ENCODE measurements at regions not wholly inside any gene's neighbourhood (a gene's known extent, or its start where the extent isn't known, plus 50 kb on each side); places are given as distances from the start of the nearest gene placed in this dataset.

GRCh38 chr16:27636453-27637240 lies 86.7 kb downstream of the KATNIP start:
- TF ChIP-seq POLR2A (IDR thresholded peaks at IDR 0.05; ENCODE audit: low read depth) (no peak), EP300 (IDR thresholded peaks at IDR 0.05) (no peak), CTCF (IDR thresholded peaks at IDR 0.05) (no peak), POLR2AphosphoS5 (IDR thresholded peaks at IDR 0.05) (no peak)
- H3K4me3 ChIP-seq: no peak overlapping the region
- H3K9me3 ChIP-seq: peaks cover 0 to 2% (median 0%) of the 10 kb centered on the region in 4 donors
- H3K27me3 ChIP-seq: no peaks in the 10 kb centered on the region
- no peak overlapping the region for H3K27ac ChIP-seq (replicated peaks in 1 of 4)
- peaks cover 2 to 35% (median 15%) of the 10 kb centered on the region in 4 donors for H3K36me3 ChIP-seq
- no peaks in the 10 kb centered on the region for H3K4me1 ChIP-seq
- WGBS: 81% methylated on average over 7 of the region's 7 CpGs
- intact Hi-C loops (cut with DNase I): loop anchor here (10.0 kb wide), 1 partner anchor 438 kb away; no protein-coding TSS in a partner anchor
- no peak for DNase-seq (ENCODE audit: extremely low spot score)

- Histone ChIP-seq H3K36me3 (peaks cover 0 to 25% (median 7%) of the 10 kb centered on the region in 4 donors), H3K4me3 (no peak overlapping the region), H3K27me3 (no peaks in the 10 kb centered on the region), H3K4me1 (no peaks in the 10 kb centered on the region), H3K9me3 (peaks cover 0 to 4% (median 0%) of the 10 kb centered on the region in 4 donors), H3K27ac (replicated peaks in 1 of 4) (no peak overlapping the region)
- no peak for TF ChIP-seq CTCF (IDR thresholded peaks at IDR 0.05)
- TF ChIP-seq POLR2AphosphoS5 (IDR thresholded peaks at IDR 0.05): no peak
- no peak for TF ChIP-seq POLR2A (IDR thresholded peaks at IDR 0.05; ENCODE audit: low read depth)
- TF ChIP-seq EP300 (IDR thresholded peaks at IDR 0.05): no peak
- no peak for DNase-seq (ENCODE audit: extremely low spot score)
- intact Hi-C loops (cut with DNase I): loop anchor here (10.0 kb wide), 1 partner anchor 436 kb away; no protein-coding TSS in a partner anchor
- WGBS: 82% methylated on average over 13 of the region's 15 CpGs
Measured at GRCh38 chr16:27638833-27639560, 89.1 kb downstream of the KATNIP start.

- TF ChIP-seq POLR2A (IDR thresholded peaks at IDR 0.05; ENCODE audit: low read depth) (no peak), EP300 (IDR thresholded peaks at IDR 0.05) (no peak), CTCF (IDR thresholded peaks at IDR 0.05) (peak; percentile 30 to 49 (median 31))
- peaks cover 0 to 4% (median 0%) of the 10 kb centered on the region in 4 donors for H3K9me3 ChIP-seq
Measured at GRCh38 chr16:27639561-27640276, 89.8 kb downstream of the KATNIP start.

GRCh38 chr16:27640277-27640600 lies 90.3 kb downstream of the KATNIP start:
- no peak for TF ChIP-seq CTCF (IDR thresholded peaks at IDR 0.05)
- no peak for TF ChIP-seq POLR2AphosphoS5 (IDR thresholded peaks at IDR 0.05)
- TF ChIP-seq EP300 (IDR thresholded peaks at IDR 0.05): no peak
- no peak for TF ChIP-seq POLR2A (IDR thresholded peaks at IDR 0.05; ENCODE audit: low read depth)
- 77% methylated on average over 6 of the region's 6 CpGs for WGBS

More at GRCh38 chr16:27639561-27640276, 89.8 kb downstream of the KATNIP start:
- Histone ChIP-seq H3K27me3 (no peaks in the 10 kb centered on the region), H3K36me3 (peaks cover 0 to 26% (median 5%) of the 10 kb centered on the region in 4 donors), H3K27ac (replicated peaks in 1 of 4) (no peak overlapping the region), H3K4me3 (no peak overlapping the region), H3K4me1 (no peaks in the 10 kb centered on the region)
- intact Hi-C loops (cut with DNase I): loop anchor here (10.0 kb wide), 1 partner anchor 435 kb away; no protein-coding TSS in a partner anchor
- no peak for DNase-seq (ENCODE audit: extremely low spot score)
- WGBS: 56% methylated on average over 6 of the region's 7 CpGs

More at GRCh38 chr16:27640277-27640600, 90.3 kb downstream of the KATNIP start:
- intact Hi-C loops (cut with DNase I): no loop called here
- Histone ChIP-seq H3K27ac (replicated peaks in 1 of 4) (no peak overlapping the region), H3K4me3 (no peak overlapping the region), H3K36me3 (peaks cover 0 to 31% (median 8%) of the 10 kb centered on the region in 4 donors), H3K27me3 (no peaks in the 10 kb centered on the region), H3K4me1 (no peaks in the 10 kb centered on the region), H3K9me3 (peaks cover 0 to 4% (median 0%) of the 10 kb centered on the region in 4 donors)
- DNase-seq (ENCODE audit: extremely low spot score): no peak

Measured in esophagus muscularis mucosa (tissue), 4 donors.